HG02943 (cell line): ENCODE measurements at regions not wholly inside any gene's neighbourhood (a gene's known extent, or its start where the extent isn't known, plus 50 kb on each side); places are given as distances from the start of the nearest gene placed in this dataset.

Source experiments
- ATAC-seq: cut with Tn5 transposase; IDR thresholded peaks from one replicate; pipeline ENCODE4 v1.9.1; 2021; ENCODE audit warnings: mild to moderate bottlenecking, low read depth, moderate library complexity; ENCODE audit not compliant: unreplicated experiment

DNA sequence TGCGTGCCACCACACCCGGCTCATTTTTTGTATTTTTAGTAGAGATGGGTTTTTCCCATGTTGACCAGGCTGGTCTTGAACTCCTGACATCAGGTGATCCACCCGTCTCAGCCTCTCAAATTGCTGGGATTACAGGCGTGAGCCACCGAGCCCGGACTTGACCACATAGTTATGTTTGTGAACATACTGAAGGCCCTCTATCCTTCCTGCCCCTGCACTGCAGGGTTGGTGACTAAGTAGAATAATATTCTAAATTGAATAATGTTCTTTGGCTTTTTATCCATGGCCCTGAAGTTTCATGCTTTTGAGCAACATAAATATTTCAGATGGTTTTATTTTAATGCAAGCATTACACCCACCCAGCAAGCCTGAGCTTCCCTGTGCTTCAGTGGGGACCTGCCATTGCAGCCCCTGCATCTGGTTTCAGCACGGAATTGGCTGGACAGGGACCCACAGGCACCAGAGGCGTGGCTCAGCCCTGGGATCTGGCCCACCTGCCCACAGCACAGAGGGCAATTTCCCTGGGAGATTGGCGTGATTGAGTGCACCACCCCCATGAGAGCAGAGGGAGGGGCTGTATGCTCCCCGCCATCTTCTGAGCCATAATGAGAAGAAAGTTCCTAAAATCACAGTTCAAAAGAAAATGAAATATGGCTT, 460.5 kb downstream of the BRD1 start:
- no peak for ATAC-seq

DNA sequence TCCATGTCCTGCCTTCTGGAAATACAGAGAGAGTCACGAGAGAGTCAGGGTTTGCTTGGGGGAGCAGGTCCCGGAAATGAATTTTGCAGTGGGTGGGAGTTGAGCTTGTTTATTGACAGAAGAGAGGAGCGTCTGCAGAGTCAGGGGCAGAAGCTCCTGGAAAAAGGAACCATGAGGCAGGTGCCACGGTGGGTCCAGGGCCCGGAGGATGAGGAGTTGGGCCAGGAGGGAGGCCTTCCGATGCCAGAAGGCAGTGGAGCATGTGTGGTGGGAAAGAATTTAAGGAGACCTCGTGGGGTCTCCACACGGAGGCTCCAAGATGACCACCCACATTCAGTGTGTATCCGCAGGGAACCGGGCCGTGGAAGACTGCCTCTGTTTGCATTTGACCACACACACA, 461.2 kb downstream of the BRD1 start:
- no peak for ATAC-seq

- no peak for ATAC-seq
Measured at GRCh38 chr22:49365910-49366309, 461.8 kb downstream of the BRD1 start.

DNA sequence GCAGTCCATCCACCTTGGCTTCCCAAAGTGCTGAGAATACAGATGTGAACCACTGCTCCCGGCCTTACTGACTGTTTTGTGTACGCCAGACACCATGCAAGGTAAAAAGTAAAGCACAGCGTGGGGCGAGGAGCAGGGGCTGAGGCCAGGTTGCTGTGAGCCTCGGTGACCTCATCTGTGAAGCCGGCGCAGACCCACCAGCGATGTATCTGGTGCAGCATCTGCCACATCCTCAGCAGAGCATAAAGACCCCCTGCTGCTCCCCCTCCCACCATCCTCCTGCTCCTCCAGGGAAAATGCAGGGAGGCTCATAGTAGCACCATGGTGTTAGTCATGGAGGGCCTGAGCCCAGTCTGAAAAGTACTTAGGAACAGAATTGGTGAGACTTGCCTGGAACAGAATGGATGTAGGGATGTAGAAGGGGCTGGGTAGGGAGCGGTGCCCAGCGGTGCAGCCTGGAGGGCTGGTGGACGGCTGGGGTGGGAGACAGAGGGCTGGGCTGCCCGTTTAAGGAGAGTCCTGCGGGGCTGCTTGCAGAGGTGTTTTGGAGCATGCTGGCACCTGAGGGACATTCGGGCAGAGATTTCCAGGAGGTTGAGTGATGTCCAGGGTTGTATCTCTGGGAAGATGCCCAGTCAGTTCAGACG, 462.4 kb downstream of the BRD1 start:
- no peak for ATAC-seq

DNA sequence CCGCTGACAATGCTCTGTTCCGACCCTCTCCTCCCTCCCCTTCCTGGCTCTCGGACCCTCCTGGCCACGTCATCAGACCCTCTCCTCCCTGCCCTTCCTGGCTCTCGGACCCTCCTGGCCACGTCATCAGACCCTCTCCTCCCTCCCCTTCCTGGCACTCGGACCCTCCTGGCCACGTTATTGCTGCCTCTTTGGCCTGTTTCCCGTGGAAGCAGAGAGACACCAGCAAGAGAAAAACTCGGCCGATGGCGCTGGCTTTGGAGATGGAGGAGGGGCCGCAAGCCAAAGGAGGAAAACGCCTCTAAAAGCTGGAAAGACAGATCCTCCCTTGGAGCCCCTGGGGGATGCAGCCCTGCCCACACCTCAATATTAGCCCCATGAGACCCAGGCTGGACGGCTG, 463.3 kb downstream of the BRD1 start:
- ATAC-seq = no peak

- ATAC-seq = no peak
Measured at GRCh38 chr22:49363526-49364230, 464.0 kb downstream of the BRD1 start.

DNA sequence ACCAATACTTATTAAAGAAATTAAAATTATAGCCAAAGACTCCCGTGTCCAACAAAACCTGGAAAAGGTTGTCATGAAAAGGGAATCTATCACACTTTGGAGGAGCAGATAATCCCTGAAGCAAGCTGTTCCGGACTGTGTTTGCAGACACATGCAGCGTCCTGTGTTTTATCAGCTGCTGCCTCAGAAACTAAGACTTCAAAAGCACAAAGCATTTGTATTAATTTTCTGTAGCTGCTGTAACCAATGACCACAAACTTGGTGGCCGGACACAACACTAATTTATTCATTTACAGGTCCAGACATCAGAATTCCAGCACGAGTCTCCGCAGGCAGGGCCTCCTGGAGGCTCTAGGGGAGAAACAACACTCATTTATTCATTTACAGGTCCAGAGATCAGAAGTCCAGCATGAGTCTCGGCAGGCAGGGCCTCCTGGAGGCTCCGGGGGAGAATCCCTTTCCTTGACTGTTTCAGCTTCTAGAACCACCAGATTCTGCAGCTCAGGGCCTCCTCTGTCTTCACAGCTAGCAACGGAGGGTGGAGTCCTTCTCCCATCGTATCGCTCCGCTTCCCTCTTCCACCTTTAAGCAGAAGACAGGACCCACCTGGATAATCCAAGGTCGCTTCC, 465.3 kb downstream of the BRD1 start:
- no peak for ATAC-seq

DNA sequence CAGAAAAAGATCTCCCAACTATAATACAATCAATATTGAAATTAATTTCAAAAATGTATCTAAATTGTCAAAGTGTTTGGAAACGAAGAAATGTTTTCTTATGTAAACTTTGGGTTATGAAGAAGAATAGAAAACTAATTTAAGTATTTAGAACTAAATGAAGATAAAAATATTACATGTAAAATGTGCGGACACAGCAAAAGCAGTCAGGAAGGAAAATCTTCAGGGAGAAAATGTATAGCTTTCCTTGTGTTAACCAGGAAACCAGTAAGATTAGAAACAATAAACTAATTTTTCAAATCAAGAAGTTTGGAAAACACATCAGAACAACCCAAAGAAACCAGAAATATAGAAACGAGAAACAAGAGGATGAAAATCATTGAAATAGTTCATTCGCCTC, 466.5 kb downstream of the BRD1 start:
- no peak for ATAC-seq

GRCh38 chr22:49360746-49361145, 466.9 kb downstream of the BRD1 start:
- ATAC-seq = no peak

DNA sequence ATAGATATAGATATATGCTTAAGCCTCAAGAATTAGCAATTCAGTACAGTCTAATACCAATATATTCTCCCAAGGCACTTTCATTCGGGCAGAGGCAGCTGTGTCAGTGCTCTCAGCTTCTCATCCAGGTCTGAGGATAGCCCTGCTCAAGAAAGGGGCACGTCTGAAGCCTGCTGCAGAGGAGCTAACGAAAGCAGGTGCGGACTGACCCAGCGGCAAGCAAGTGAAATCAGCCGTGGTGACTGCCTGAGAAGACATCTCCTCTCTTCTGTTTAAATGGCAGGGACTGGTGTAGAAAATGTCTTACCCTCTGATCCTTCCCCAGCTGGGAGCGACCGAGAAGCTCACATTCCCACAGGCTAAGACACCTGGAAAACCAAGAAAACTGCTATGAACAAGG, 468.6 kb downstream of the BRD1 start:
- no peak for ATAC-seq

- no peak for ATAC-seq
Measured at GRCh38 chr22:49357661-49358440, 469.8 kb downstream of the BRD1 start.

DNA sequence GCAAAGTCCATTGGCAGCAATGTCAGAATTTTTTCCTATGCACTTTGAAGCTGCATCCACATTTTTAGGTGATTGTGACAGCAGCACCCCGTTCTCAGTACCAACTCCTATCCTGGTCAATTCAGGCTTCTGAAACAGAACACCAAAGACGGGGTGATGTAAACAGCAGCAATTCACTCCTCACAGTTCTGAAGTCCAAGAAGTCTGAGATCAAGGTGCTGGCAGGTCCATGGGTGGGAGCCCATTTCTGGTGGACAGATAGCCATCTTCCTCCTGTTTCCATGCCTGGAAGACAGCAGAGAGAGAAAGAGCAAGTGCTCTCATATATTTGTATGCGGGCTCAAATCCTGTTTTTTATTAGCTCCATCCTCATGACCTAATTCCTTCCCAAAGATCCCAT, 471.2 kb downstream of the BRD1 start:
- ATAC-seq = no peak

DNA sequence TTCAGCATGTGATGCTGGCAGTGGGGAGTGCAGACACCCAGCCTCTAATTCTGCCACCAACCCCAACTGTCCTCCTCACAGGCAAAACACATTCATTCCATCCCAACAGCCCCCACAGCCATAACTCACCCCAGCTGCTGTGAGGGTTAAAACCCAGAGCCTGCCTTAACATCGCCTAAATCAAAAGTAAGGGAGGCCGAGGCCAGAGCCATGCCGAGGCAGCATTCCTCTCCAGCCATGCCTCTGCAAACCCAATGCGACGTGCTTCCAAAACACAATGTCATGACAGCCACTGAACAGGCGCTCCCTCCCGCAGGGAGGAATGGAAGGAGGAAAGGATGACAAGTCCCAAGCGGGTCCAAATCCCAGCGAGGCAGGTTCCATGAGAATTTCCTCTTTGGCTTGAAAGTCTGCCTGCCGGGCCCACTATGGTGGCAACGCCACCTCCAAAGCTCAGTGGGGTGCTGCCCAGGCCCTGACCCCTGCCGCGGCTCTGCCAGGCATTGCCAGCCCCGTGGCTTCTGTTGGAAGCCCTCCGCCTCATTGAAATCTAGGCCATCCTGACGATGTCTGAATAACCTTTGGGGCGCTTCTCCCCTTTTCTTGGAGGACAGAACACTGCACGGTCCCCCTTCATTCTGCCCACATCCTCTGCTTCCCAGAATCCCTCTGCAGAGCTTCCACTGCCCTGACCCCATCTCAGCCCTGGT, 472.3 kb downstream of the BRD1 start:
- no peak for ATAC-seq

- no peak for ATAC-seq
Measured at GRCh38 chr22:49354516-49355210, 473.0 kb downstream of the BRD1 start.

DNA sequence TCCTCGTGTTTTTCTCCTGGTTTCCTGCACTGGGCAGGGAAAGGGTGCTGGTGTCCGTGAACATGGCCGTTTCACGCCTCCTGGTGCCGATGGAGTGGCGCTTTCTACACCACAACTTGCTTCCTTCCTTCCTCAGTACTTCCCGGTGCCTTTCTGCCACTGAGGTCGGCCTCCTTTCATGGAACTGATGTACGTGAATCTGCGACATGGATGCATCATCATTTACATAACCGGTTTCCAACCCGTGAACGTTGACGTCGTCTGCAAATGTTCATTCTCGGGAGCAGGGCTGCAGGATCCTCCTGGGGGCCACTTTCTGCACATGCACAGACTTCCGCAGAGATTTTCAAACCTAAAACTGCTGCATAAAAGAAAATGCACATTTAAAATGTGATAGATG, 474.4 kb downstream of the BRD1 start:
- ATAC-seq = no peak

DNA sequence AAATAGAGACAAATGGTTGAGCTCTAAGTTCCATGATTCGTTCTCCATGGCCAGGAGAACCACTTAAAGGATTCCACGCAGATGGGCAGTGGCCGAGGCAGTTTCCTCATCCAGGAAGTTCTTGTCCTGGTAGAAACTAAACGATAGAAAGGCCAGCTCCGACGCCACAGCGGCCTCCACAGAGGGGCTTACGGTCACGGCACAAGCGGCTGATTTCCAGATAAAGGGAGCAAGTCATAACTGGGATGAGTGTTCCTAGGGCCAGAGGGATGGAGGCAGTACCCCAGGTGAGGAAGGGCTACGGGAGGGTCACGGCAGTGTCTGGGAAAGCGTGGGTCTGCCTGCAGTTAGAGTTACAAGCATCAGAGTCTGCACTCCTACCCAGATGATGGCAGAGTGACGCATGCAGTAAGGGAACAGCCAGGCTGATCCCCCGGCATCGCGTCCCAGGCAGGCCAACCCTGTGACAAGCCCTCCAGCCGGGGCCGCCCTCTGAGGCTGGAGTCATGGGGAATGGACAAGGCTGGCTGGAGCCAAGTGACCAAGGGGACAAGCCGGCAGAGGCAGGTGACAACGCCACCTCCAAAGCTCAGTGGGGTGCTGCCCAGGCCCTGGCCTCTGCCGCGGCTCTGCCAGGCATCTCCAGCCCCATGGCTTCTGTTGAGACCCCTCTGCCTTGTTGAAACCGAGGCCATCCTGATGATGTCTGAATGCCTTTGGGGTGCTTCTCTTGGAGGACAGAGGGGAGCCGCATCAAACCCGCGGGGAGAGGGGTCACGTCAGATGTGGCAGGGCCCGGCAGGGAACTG, 475.1 kb downstream of the BRD1 start:
- no peak for ATAC-seq

- ATAC-seq = no peak
Measured at GRCh38 chr22:49351761-49352227, 475.9 kb downstream of the BRD1 start.

GRCh38 chr22:49350441-49351121, 477.1 kb downstream of the BRD1 start:
- no peak for ATAC-seq
